T-helper 2 cell (primary cell): ENCODE measurements at regions not wholly inside any gene's neighbourhood (a gene's known extent, or its start where the extent isn't known, plus 50 kb on each side); places are given as distances from the start of the nearest gene placed in this dataset.
"Not testable (repeated sequence)": the region's sequence is repeated elsewhere in the genome, so short reads cannot be mapped to it uniquely, and the experiment has no call there.

ENCODE experiments used
- DNase-seq, 5 experiments: peaks; one replicate each; pipeline versions ENCODE4 v3.0.0 to v3.0.0-alpha.2; 2012 to 2022

GRCh38 chr16:25433388-25433787 is 175.7 kb upstream of the ZKSCAN2 start:
- DNase-seq: no peak

GRCh38 chr16:25431472-25431871 is 173.8 kb upstream of the ZKSCAN2 start:
- DNase-seq: no peak

GRCh38 chr16:25426829-25427228 is 169.2 kb upstream of the ZKSCAN2 start:
- DNase-seq: no peak

GRCh38 chr16:25419681-25420080 is 162.0 kb upstream of the ZKSCAN2 start:
- DNase-seq: no peak

GRCh38 chr16:25419153-25419552 is 161.5 kb upstream of the ZKSCAN2 start:
- DNase-seq: no peak

GRCh38 chr16:25416002-25416401 is 158.4 kb upstream of the ZKSCAN2 start:
- DNase-seq: no peak

GRCh38 chr16:25413975-25414374 is 156.3 kb upstream of the ZKSCAN2 start:
- peak in 1 of 5 experiments; percentile 12 for DNase-seq

- DNase-seq: no peak
Measured at GRCh38 chr16:25413133-25413532, 155.5 kb upstream of the ZKSCAN2 start.

GRCh38 chr16:25411396-25412081 is 153.9 kb upstream of the ZKSCAN2 start:
- DNase-seq: no peak

- no peak for DNase-seq
Measured at GRCh38 chr16:25403852-25404251, 146.2 kb upstream of the ZKSCAN2 start.

GRCh38 chr16:25395528-25395927 is 137.9 kb upstream of the ZKSCAN2 start:
- no peak for DNase-seq

GRCh38 chr16:25390761-25391160 is 133.1 kb upstream of the ZKSCAN2 start:
- no peak for DNase-seq

GRCh38 chr16:25374556-25374955 is 116.9 kb upstream of the ZKSCAN2 start:
- no peak for DNase-seq

GRCh38 chr16:25372716-25373115 is 115.1 kb upstream of the ZKSCAN2 start:
- no peak for DNase-seq

GRCh38 chr16:25371342-25371741 is 113.7 kb upstream of the ZKSCAN2 start:
- DNase-seq: no peak

GRCh38 chr16:25370541-25370940 is 112.9 kb upstream of the ZKSCAN2 start:
- no peak for DNase-seq

GRCh38 chr16:25367773-25368524 is 110.3 kb upstream of the ZKSCAN2 start:
- DNase-seq: no peak

GRCh38 chr16:25366078-25366477 is 108.4 kb upstream of the ZKSCAN2 start:
- no peak for DNase-seq

- not testable (repeated sequence) for DNase-seq
Measured at GRCh38 chr16:25359516-25359915, 101.9 kb upstream of the ZKSCAN2 start.

GRCh38 chr16:25344006-25344405 is 86.4 kb upstream of the ZKSCAN2 start:
- no peak for DNase-seq

- no peak for DNase-seq
Measured at GRCh38 chr16:25340973-25341372, 83.3 kb upstream of the ZKSCAN2 start.

GRCh38 chr16:25317732-25318316 is 60.2 kb upstream of the ZKSCAN2 start:
- no peak for DNase-seq

- DNase-seq: no peak
Measured at GRCh38 chr16:25311950-25312349, 54.3 kb upstream of the ZKSCAN2 start.

- no peak for DNase-seq
Measured at GRCh38 chr16:25311039-25311438, 53.4 kb upstream of the ZKSCAN2 start.
